Mesothelial cell of epicardium (in vitro differentiated cells): ENCODE measurements at regions not wholly inside any gene's neighbourhood (a gene's known extent, or its start where the extent isn't known, plus 50 kb on each side); places are given as distances from the start of the nearest gene placed in this dataset.

Experiments
- DNase-seq, 2 experiments: peaks; one replicate each; pipeline ENCODE4 v3.0.0; 2021; ENCODE audit warnings: low spot score in 2 of 2; ENCODE audit not compliant: unreplicated experiment in 2 of 2
- H3K27ac Mint-ChIP-seq: 2 replicates; pipeline ENCODE4 v1.8.0; 2021; ENCODE audit warnings: mixed read lengths
- H3K27me3 Mint-ChIP-seq: 2 replicates; pipeline ENCODE4 v1.8.0; 2021; ENCODE audit warnings: low read depth, mixed read lengths
- H3K36me3 Mint-ChIP-seq: 2 replicates; pipeline ENCODE4 v1.8.0; 2021; ENCODE audit warnings: mixed read lengths
- H3K4me1 Mint-ChIP-seq: 2 replicates; pipeline ENCODE4 v1.8.0; 2021; ENCODE audit warnings: mixed read lengths
- H3K4me3 Mint-ChIP-seq: 2 replicates; pipeline ENCODE4 v1.8.0; 2021; ENCODE audit warnings: mild to moderate bottlenecking, moderate library complexity, mixed read lengths
- H3K9me3 Mint-ChIP-seq: 2 replicates; pipeline ENCODE4 v1.8.0; 2021; ENCODE audit warnings: mixed read lengths
- CTCF ChIP-seq: fragments of 200-600 bp; sonication (generic); IDR thresholded peaks from one replicate; pipeline ENCODE4 v1.5.0; 2021; ENCODE audit warnings: antibody characterized with exemption; ENCODE audit not compliant: unreplicated experiment

GRCh38 chr1:194821091-194821490 is 1634.7 kb upstream of the B3GALT2 start:
- DNase-seq: no peak
- TF ChIP-seq CTCF: no peak
- Mint-ChIP-seq H3K9me3 (no peaks in the 10 kb centered on the region), H3K4me3 (no peak overlapping the region), H3K4me1 (no peaks in the 10 kb centered on the region), H3K27me3 (no peaks in the 10 kb centered on the region), H3K36me3 (no peaks in the 10 kb centered on the region), H3K27ac (no peak overlapping the region)

- no peaks in the 10 kb centered on the region for H3K27me3 Mint-ChIP-seq
- peaks cover 2% of the 10 kb centered on the region for H3K9me3 Mint-ChIP-seq
- H3K4me3 Mint-ChIP-seq: no peak overlapping the region
- no peak overlapping the region for H3K27ac Mint-ChIP-seq
- DNase-seq: no peak
- no peak for TF ChIP-seq CTCF
- peaks cover 2% of the 10 kb centered on the region for H3K4me1 Mint-ChIP-seq
- H3K36me3 Mint-ChIP-seq: no peaks in the 10 kb centered on the region
Measured at GRCh38 chr1:194818674-194819073, 1632.3 kb upstream of the B3GALT2 start.

- no peak for TF ChIP-seq CTCF
- H3K9me3 Mint-ChIP-seq: peaks cover 4% of the 10 kb centered on the region
- no peaks in the 10 kb centered on the region for H3K36me3 Mint-ChIP-seq
- H3K4me3 Mint-ChIP-seq: no peak overlapping the region
- H3K27ac Mint-ChIP-seq: no peak overlapping the region
- H3K27me3 Mint-ChIP-seq: no peaks in the 10 kb centered on the region
- H3K4me1 Mint-ChIP-seq: peaks cover 2% of the 10 kb centered on the region
- no peak for DNase-seq
Measured at GRCh38 chr1:194816859-194817258, 1630.4 kb upstream of the B3GALT2 start.

GRCh38 chr1:194813096-194813495 is 1626.7 kb upstream of the B3GALT2 start:
- Mint-ChIP-seq H3K27me3 (no peaks in the 10 kb centered on the region), H3K9me3 (peaks cover 4% of the 10 kb centered on the region), H3K4me3 (no peak overlapping the region), H3K27ac (no peak overlapping the region), H3K36me3 (no peaks in the 10 kb centered on the region), H3K4me1 (peaks cover 12% of the 10 kb centered on the region)
- TF ChIP-seq CTCF: no peak
- DNase-seq: no peak

GRCh38 chr1:194809665-194810064 is 1623.3 kb upstream of the B3GALT2 start:
- no peaks in the 10 kb centered on the region for H3K36me3 Mint-ChIP-seq
- peaks cover 17% of the 10 kb centered on the region for H3K9me3 Mint-ChIP-seq
- DNase-seq: no peak
- no peak overlapping the region for H3K4me3 Mint-ChIP-seq
- peaks cover 10% of the 10 kb centered on the region for H3K4me1 Mint-ChIP-seq
- H3K27me3 Mint-ChIP-seq: no peaks in the 10 kb centered on the region
- H3K27ac Mint-ChIP-seq: no peak overlapping the region
- no peak for TF ChIP-seq CTCF

GRCh38 chr1:194809215-194809614 is 1622.8 kb upstream of the B3GALT2 start:
- H3K36me3 Mint-ChIP-seq: no peaks in the 10 kb centered on the region
- H3K27me3 Mint-ChIP-seq: no peaks in the 10 kb centered on the region
- no peak overlapping the region for H3K27ac Mint-ChIP-seq
- peaks cover 10% of the 10 kb centered on the region for H3K4me1 Mint-ChIP-seq
- peaks cover 21% of the 10 kb centered on the region for H3K9me3 Mint-ChIP-seq
- H3K4me3 Mint-ChIP-seq: no peak overlapping the region
- no peak for DNase-seq
- no peak for TF ChIP-seq CTCF
